Left ventricle myocardium superior (tissue), 1 donor: ENCODE measurements at regions not wholly inside any gene's neighbourhood (a gene's known extent, or its start where the extent isn't known, plus 50 kb on each side); places are given as distances from the start of the nearest gene placed in this dataset.
"Not testable (repeated sequence)": the region's sequence is repeated elsewhere in the genome, so short reads cannot be mapped to it uniquely, and the experiment has no call there.

ENCODE experiments used
- ATAC-seq: fragments of 200-7000 bp; cut with Tn5 transposase; one replicate; pipeline ENCODE4 v1.9.1; 2020; ENCODE audit warnings: mild to moderate bottlenecking, moderate library complexity
- DNase-seq: peaks from one replicate; pipeline ENCODE4 v3.0.0-alpha.2; 2020
- intact Hi-C: fragments of 100-400 bp; cut with micrococcal nuclease; formaldehyde crosslinking; loops from one replicate; pipeline ENCODE4 v1.11.0; 2022
- donor health status: DM: no; HTN: yes; CAD: no; lungs with severe emphysema.

DNA sequence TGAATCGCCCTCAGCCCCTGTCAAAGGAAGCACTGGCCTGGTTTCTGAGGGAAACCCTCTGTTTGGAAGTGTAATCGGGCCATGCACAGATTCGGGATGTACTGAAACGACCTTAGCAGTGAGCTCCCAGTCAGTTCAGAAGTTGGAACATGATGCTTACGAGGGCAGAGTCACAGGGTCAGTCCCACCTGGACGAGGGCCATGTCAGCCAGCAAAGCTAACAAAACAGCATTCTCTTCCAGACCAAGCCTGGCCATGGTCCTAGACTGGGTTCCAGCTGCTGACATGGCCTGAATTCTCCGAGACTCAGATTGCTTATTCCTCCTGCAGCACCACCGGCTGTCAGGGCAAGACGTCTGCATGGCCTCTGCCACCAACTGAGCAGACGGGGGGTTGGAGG, 192.2 kb upstream of the WSCD1 start:
- ATAC-seq (peak; percentile 94), DNase-seq (peak; percentile 65)
- intact Hi-C loops = no loop called here

- intact Hi-C loops = no loop called here
- DNase-seq (no peak), ATAC-seq (no peak)
These were observed 188.3 kb upstream of the WSCD1 start for GRCh38 chr17:5881849-5882248.

GRCh38 chr17:5883775-5884665, 186.2 kb upstream of the WSCD1 start:
- intact Hi-C loops = no loop called here
- DNase-seq (no peak), ATAC-seq (no peak)

DNA sequence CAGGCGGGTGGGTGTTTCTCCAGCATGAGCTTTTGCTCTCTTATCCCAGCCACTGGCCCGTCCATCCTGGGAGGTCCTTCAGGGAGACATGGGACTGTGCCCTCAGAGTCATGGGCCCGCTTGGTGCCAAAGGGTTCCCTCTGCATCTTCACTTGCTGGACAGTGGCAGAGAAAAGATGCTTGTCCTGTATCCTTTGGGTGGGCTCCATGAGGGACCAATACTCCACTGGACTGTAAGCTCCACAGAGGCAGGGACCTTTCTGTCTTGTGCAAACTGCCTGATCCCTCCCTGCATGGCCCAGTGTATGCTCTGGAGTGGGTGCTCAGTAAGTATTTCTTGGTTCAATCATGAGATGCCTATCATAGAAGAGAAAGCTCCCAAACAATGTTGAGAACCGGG, 184.8 kb upstream of the WSCD1 start:
- no peak for ATAC-seq

GRCh38 chr17:5888811-5889210, 181.4 kb upstream of the WSCD1 start:
- no peak for DNase-seq
- no peak for ATAC-seq
- intact Hi-C loops = no loop called here

More for the DNA sequence above, 184.8 kb upstream of the WSCD1 start:
- intact Hi-C loops = no loop called here
- DNase-seq = no peak

- DNase-seq = no peak
- ATAC-seq = no peak
- intact Hi-C loops = no loop called here
These were observed 177.1 kb upstream of the WSCD1 start for GRCh38 chr17:5892921-5893675.

DNA sequence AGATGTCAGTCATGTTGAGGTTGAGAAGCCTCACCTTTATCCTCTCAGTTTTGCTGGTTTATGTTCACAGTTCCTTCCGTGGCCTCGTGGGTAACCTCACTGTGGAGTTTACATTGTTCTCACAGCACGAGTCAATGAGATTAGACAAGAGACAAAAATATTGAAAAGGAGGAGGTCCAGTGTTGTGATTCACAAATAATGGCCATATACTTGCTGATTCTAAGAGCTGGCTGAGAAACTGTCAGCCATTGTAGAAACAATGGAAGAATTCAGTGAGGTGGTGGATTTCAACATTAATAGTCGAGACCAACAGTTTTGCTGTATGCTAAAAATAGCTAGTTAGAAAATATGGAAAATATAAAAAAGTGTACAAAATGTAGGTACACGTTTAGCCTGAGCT, 176.4 kb upstream of the WSCD1 start:
- intact Hi-C loops = no loop called here
- ATAC-seq = no peak
- no peak for DNase-seq

DNA sequence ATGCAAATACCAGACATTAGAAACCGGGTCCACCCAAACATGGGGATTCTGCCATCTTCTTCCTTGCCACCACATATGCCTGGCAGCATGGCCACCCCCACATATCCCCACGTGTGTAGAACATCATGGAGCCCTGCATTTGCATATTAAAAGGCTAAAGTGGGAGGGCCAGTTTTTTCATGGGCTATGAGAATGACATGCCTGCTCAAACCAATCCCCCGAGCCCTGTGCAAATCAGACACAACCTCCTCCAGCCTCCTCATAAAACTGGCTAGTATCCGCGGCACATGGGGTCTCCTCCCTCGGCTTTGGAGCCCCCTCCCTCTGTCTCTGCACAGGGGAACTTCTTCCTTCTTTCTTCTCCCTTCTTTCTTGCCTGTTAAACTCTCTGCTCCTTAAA, 174.9 kb upstream of the WSCD1 start:
- no peak for ATAC-seq
- DNase-seq = no peak
- intact Hi-C loops = no loop called here

DNA sequence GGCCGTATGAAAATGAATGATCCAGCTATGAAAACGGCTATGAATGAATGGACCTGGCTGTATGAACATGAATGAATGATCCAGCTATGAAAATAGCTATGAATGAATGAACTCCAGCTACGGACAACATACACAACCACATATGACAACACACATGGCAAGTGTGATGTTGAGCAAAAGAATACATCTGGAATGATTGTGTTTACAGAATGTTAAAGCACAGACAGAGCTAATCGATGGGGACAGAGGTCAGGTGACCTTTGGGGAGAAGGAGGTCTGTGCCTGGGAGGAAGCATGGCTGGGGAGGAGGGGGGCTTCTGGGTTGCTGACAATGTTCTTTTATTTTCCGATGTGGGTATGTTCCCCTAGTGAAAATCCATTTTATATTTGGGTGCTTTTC, 174.0 kb upstream of the WSCD1 start:
- ATAC-seq = no peak

GRCh38 chr17:5897275-5897911, 172.8 kb upstream of the WSCD1 start:
- ATAC-seq (no peak), DNase-seq (no peak)
- intact Hi-C loops = no loop called here

More for the DNA sequence above, 174.0 kb upstream of the WSCD1 start:
- no peak for DNase-seq
- intact Hi-C loops = no loop called here

DNA sequence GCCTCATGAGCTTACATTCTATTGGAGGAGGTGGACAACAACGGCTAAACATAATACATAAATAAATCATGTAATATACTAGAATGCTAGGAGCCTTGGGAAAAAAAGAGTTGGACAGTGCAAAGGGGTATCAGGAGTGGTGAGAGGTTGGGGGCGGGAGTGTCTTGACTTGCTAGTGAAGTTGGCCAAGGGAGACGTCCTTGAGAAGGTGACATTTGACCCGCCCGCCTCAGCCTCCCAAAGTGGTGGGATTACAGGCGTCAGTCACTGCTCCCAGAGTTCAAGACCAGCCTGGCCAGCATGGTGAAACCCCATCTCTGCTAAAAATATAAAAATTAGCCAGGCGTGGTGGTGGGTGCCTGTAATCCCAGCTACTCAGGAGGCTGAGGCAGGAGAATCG, 172.2 kb upstream of the WSCD1 start:
- intact Hi-C loops, DNase-seq, ATAC-seq: not testable (repeated sequence)

DNA sequence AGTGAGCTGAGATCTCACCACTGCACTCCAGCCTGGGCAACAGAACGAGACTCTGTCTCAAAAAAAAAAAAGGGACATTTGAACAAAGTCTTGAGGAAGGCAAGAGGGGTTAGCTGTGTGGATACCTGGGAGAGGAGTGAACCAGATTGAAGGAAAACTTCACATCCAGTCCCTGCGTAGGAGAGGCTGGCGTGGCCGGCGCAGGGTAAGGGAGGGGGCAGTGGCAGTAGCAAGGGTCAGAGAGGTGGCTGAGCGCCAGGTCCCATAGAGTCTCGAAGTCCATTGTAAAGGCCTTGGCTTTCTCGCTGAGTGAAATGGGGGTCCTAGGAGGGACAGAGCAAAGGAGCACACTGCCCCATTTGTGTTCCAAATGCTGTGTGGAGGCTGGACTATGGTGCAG, 171.8 kb upstream of the WSCD1 start:
- DNase-seq (no peak), ATAC-seq (no peak)
- intact Hi-C loops = no loop called here

DNA sequence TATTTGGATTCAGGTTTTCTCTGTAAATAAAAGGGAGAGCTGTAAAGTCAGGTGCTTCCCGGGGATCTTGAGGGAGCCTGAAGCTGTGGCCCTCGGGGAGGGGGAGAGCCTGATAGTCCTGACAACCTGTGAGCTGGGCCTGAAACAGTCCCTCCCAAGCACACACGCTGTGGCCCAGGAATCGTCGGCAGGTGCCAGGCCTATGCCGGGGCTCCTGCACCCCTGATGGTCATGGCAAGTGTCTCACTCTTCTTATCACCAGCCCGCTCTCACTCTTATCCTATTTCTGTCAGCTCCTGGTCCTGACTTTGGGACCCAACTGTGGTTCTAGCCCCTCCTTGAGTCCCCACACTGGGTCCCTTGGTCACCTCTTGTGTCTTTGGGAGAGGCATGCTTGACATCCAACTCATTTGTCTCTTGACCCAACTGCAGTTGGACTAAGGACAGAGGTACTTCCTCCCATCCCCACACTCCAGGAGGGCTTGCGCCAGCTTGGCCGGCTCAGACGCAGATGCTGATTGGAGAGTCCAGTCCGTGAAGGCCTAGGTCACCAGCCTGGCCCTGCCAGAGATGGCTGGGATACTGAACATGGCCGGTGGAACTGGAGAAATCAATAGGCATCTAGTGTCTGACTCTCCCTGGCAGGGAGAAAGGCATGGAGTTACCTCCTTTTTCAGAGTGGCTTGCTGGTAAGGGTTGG, 170.5 kb upstream of the WSCD1 start:
- intact Hi-C loops = no loop called here
- DNase-seq (no peak), ATAC-seq (no peak)

- ATAC-seq (no peak), DNase-seq (no peak)
- intact Hi-C loops = no loop called here
These were observed 168.4 kb upstream of the WSCD1 start for GRCh38 chr17:5901731-5902130.

DNA sequence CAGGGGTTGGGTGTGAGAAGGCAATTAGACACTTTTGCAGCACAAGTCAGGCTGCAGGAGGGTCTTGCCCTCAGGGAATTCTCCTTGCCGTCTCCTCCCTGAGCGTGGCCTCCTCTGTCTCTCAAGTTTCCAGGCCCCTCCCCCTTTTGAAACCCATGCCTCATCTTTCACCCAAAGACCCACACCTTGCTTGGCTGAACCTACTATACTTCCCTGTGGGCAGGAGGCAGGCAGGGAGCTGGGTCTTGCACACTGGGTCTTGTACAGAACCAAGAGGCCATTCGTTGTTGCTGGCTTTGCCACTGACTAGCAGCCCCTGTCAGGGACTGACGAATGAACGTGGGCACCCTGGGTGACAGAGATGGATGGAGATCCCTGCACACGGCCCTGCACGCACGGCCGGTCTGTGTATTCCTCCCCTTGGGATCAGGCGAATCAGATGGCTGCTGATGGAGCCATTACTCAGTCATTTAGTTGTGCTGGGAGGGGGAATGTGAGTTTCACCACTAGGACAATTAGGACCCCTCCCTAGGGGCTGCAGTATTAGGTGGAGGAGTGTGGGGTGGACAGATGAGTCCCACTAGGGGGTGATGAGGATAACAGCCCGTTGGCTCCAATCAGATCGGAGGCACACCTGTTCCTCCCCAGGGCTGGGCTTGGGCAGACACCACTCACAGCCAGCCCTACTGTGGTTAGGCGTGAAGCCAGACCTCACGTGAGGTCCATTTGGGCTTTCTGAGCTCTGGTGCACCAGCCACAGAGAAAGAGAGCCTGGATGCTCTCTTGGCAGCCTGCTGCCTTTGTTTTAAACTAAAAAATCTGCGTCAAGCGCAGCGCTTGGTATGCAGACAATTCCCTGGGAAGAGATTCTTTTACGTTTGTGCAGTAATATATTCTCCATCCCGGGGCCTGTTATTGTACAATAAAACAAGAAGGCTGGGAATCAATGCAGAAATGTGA, 167.7 kb upstream of the WSCD1 start:
- intact Hi-C loops = no loop called here
- ATAC-seq = no peak
- no peak for DNase-seq

DNA sequence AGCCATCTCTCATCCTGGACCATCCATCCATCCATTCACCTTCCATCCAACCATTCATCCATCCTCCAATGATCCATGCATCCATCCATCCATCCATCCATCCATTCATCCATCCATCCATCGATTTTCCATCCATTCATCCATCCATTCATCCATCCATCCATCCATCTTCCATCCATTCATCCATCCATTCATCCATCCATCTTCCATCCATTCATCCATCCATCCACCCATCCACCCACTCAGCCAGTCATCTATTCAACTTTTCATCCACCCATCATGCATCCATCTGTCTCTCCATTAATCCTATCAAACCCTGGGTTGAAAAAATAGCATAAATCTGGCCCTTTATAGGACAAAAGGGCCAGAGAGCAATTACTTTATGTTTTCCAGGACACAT, 158.3 kb upstream of the WSCD1 start:
- DNase-seq (no peak), ATAC-seq (no peak)
- intact Hi-C loops = no loop called here

GRCh38 chr17:5913032-5913531, 157.1 kb upstream of the WSCD1 start:
- intact Hi-C loops = no loop called here
- no peak for DNase-seq
- no peak for ATAC-seq

- DNase-seq (no peak), ATAC-seq (no peak)
- intact Hi-C loops = no loop called here
These were observed 156.5 kb upstream of the WSCD1 start for GRCh38 chr17:5913641-5914040.
